ENCODE measurements at regions not wholly inside any gene's neighbourhood (a gene's known extent, or its start where the extent isn't known, plus 50 kb on each side); places are given as distances from the start of the nearest gene placed in this dataset.

DNA sequence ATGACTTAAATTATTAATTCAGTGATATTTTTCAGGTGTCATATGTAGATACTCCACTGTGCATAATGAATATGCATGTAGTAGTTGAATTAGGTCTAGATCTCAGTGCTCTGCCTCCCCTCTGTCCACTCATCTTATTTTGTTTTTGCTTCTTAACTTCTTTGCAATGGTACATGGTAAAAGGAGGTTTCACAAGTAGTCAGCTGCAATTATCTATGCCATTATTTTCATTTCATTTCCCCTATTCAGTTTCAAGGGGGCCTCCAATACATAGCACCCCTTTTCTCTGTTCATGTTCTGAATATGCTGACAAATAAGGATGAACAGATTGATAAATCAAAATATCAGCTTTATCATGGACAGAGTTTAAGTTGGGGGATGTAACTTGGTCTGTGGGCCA lies 511.6 kb upstream of the ZNF608 start:
- H3K4me3 ChIP-seq (replicated peaks in 1 of 3; ENCODE audit: insufficient read depth in 1 of 3, low read depth in 2 of 3, low read length in 3 of 3), result no peak overlapping the region
- intact Hi-C loops (cut with micrococcal nuclease; ENCODE audit: unreplicated experiment) (no loop called here), in situ Hi-C loops (cut with HindIII; ENCODE audit: extremely low pct_ligation_motif_present, low pct_unique_long_range_greater_than_20kb) (no loop called here)
- DNase-seq (ENCODE audit: low spot score), result no peak
- no peak overlapping the region for H3K4me2 ChIP-seq (ENCODE audit: low read depth, low read length)
- ChIA-PET CTCF (ENCODE audit: low intra/inter-chr PET ratio, low total read pairs) (no interaction called here), POLR2A (no interaction called here)
- TF ChIP-seq ZNF34 (CRISPR knock-in tag; IDR thresholded peaks at IDR 0.05; ENCODE audit: borderline replicate concordance), result no peak
- no peak for TF ChIP-seq KLF6 (CRISPR knock-in tag; IDR thresholded peaks at IDR 0.05)
- TF ChIP-seq, protein P1, sequence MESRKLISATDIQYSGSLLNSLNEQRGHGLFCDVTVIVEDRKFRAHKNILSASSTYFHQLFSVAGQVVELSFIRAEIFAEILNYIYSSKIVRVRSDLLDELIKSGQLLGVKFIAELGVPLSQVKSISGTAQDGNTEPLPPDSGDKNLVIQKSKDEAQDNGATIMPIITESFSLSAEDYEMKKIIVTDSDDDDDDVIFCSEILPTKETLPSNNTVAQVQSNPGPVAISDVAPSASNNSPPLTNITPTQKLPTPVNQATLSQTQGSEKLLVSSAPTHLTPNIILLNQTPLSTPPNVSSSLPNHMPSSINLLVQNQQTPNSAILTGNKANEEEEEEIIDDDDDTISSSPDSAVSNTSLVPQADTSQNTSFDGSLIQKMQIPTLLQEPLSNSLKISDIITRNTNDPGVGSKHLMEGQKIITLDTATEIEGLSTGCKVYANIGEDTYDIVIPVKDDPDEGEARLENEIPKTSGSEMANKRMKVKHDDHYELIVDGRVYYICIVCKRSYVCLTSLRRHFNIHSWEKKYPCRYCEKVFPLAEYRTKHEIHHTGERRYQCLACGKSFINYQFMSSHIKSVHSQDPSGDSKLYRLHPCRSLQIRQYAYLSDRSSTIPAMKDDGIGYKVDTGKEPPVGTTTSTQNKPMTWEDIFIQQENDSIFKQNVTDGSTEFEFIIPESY (CRISPR knock-in tag; IDR thresholded peaks at IDR 0.05), result no peak
- TF ChIP-seq MAF1 (CRISPR knock-in tag; IDR thresholded peaks at IDR 0.05; ENCODE audit: borderline replicate concordance), result no peak
- no peak overlapping the region for H3K27ac ChIP-seq (ENCODE audit: extremely low read length, insufficient read depth, low read length)
- no peak overlapping the region for H2AFZ ChIP-seq (ENCODE audit: low read length)
- no peak for ATAC-seq
- no peaks in the 10 kb centered on the region for H3K4me1 ChIP-seq (ENCODE audit: insufficient read depth, low read length)
- no peak for FAIRE-seq
- H4K20me1 ChIP-seq (ENCODE audit: insufficient read depth, low read length), result no peaks in the 10 kb centered on the region
- peaks cover 37% of the 10 kb centered on the region for H3K9me3 ChIP-seq (ENCODE audit: low read length)
- no TSS peak for BruUV-seq (replicated peaks)
- H3K27me3 ChIP-seq (ENCODE audit: control insufficient read depth in 1 of 2, insufficient read depth in 2 of 2, low read length in 2 of 2), result no peaks in the 10 kb centered on the region
- H3K9ac ChIP-seq (ENCODE audit: insufficient read depth, low read depth, low read length), result no peak overlapping the region
- no peaks in the 10 kb centered on the region for H3K79me2 ChIP-seq (ENCODE audit: insufficient read depth, low read length)
- H3K36me3 ChIP-seq (replicated peaks in 1 of 2; ENCODE audit: control insufficient read depth in 1 of 2, insufficient read depth in 2 of 2, low read length in 2 of 2), result no peaks in the 10 kb centered on the region

DNA sequence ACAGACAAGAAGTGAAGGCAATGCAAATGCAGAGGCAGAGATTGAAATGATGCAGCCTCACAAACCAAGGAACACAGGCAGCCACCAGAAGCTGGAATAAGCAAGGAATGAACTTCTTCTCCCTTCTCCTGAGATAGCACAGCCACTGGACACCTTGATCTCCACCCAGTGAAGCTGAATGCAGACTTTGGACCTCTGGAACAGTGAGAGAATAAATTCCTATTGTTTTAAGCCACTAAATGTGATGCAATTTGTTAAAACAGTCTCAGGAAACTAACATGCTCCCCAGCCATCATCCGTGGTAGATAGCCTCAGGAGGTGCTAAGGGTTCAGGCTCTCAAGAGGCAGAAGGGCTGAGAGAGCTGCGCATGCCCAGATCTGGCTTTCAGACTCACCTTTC lies 512.2 kb upstream of the ZNF608 start:
- intact Hi-C loops (cut with micrococcal nuclease; ENCODE audit: unreplicated experiment), result no loop called here
- ATAC-seq (no peak), FAIRE-seq (no peak), DNase-seq (ENCODE audit: low spot score) (no peak)
- Histone ChIP-seq H3K4me1 (ENCODE audit: insufficient read depth, low read length) (no peaks in the 10 kb centered on the region), H3K4me3 (replicated peaks in 1 of 3; ENCODE audit: insufficient read depth in 1 of 3, low read depth in 2 of 3, low read length in 3 of 3) (no peak overlapping the region), H3K9ac (ENCODE audit: insufficient read depth, low read depth, low read length) (no peak overlapping the region), H3K27me3 (ENCODE audit: control insufficient read depth in 1 of 2, insufficient read depth in 2 of 2, low read length in 2 of 2) (no peaks in the 10 kb centered on the region), H3K79me2 (ENCODE audit: insufficient read depth, low read length) (no peaks in the 10 kb centered on the region), H4K20me1 (ENCODE audit: insufficient read depth, low read length) (no peaks in the 10 kb centered on the region), H3K27ac (ENCODE audit: extremely low read length, insufficient read depth, low read length) (no peak overlapping the region), H3K36me3 (replicated peaks in 1 of 2; ENCODE audit: control insufficient read depth in 1 of 2, insufficient read depth in 2 of 2, low read length in 2 of 2) (no peaks in the 10 kb centered on the region), H3K4me2 (ENCODE audit: low read depth, low read length) (no peak overlapping the region), H2AFZ (ENCODE audit: low read length) (no peak overlapping the region), H3K9me3 (ENCODE audit: low read length) (peaks cover 31% of the 10 kb centered on the region)
- CTCF ChIA-PET (ENCODE audit: low intra/inter-chr PET ratio, low total read pairs), result no interaction called here
- TF ChIP-seq, protein P2, sequence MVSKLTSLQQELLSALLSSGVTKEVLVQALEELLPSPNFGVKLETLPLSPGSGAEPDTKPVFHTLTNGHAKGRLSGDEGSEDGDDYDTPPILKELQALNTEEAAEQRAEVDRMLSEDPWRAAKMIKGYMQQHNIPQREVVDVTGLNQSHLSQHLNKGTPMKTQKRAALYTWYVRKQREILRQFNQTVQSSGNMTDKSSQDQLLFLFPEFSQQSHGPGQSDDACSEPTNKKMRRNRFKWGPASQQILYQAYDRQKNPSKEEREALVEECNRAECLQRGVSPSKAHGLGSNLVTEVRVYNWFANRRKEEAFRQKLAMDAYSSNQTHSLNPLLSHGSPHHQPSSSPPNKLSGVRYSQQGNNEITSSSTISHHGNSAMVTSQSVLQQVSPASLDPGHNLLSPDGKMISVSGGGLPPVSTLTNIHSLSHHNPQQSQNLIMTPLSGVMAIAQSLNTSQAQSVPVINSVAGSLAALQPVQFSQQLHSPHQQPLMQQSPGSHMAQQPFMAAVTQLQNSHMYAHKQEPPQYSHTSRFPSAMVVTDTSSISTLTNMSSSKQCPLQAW (CRISPR knock-in tag; IDR thresholded peaks at IDR 0.05), result no peak
- TF ChIP-seq PAWR (CRISPR knock-in tag; IDR thresholded peaks at IDR 0.05; ENCODE audit: borderline replicate concordance) (no peak), GFI1 (CRISPR knock-in tag; IDR thresholded peaks at IDR 0.05; ENCODE audit: borderline replicate concordance) (no peak)
- TF ChIP-seq, protein P3, sequence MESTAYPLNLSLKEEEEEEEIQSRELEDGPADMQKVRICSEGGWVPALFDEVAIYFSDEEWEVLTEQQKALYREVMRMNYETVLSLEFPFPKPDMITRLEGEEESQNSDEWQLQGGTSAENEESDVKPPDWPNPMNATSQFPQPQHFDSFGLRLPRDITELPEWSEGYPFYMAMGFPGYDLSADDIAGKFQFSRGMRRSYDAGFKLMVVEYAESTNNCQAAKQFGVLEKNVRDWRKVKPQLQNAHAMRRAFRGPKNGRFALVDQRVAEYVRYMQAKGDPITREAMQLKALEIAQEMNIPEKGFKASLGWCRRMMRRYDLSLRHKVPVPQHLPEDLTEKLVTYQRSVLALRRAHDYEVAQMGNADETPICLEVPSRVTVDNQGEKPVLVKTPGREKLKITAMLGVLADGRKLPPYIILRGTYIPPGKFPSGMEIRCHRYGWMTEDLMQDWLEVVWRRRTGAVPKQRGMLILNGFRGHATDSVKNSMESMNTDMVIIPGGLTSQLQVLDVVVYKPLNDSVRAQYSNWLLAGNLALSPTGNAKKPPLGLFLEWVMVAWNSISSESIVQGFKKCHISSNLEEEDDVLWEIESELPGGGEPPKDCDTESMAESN (CRISPR knock-in tag; conservative IDR thresholded peaks at IDR 0.05), result no peak
- no TSS peak for BruUV-seq (replicated peaks)
- WGBS (ENCODE audit: low lambda C conversion rate), result 50% methylated on average over 2 of the region's 2 CpGs
- in situ Hi-C loops (cut with HindIII; ENCODE audit: extremely low pct_ligation_motif_present, low pct_unique_long_range_greater_than_20kb), result no loop called here
- POLR2A ChIA-PET, result no interaction called here

Data from HepG2 (cell line).